ENCODE measurements at regions not wholly inside any gene's neighbourhood (a gene's known extent, or its start where the extent isn't known, plus 50 kb on each side); places are given as distances from the start of the nearest gene placed in this dataset.
"Not testable (repeated sequence)": the region's sequence is repeated elsewhere in the genome, so short reads cannot be mapped to it uniquely, and the experiment has no call there.

DNA sequence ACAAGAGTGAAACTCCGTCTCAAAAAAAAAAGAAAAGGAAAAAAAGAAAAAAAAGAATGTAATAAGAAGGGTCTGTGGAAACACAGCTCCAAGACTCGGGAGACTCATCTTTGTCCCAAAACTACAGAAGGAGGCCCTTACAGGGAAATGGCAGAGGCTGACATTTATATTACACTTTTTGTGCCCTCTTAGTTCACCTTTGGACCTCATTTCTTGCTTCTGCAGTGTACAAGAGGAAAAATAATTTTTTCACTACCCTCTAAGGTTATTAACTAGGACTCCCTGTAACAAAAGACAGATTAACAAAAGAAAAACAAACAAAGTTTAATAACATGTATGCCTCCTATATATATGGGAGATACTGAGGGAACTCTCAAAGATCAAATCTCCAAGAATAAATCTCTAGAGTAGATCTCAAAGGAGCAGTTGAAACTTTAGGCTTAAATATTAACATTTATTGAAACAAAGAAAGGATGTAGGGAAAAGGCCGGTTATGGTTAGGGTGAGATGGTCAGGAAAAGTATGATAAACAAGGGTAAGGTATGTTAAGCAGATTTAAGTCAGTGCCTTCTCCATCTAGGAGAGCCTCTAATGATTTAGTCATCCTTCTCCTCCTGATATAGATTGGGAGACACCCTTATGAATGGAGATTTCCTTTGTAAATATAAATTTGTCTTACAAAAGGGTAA lies 121.3 kb upstream of the JADE1 start:
- no peak for DNase-seq

DNA sequence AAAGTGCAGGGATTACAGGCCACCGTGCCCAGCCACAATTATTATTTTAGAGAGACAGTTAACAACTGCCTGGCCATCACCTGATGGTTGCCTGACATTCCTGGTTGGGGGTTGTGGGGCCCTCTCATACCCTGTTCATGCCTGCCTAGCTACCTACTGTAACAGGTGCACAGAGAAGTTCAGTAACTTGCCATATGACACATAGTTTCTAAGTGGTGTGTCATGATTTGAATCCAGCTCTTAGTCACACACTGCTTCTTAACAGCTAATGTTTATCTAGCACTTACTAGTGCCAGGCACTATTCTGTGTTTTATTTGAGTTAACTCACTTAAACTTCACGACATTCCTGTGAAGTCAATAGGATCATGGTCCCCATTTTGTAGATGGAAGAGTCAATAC lies 122.7 kb upstream of the JADE1 start:
- no peak for DNase-seq

DNA sequence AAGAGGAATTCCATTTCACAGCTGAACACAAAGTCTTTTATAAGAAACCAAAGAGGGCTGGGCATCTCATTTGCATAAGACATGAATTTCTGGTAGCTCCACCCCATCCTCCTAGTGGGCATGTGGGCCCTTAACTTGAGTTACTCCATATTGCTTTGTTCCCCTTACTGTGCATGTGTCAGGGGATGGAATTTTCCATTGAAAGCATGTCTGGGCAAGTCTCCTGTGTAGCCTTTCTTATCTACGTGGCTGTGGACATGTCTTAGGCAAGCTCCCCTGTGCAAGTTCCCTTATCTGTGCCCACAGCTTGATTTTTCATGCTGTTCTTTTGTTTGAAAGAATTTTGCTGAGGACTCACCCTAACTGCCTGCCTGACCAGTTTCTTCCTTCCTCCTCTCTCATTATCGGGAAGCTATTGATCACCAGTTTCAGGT lies 123.5 kb upstream of the JADE1 start:
- DNase-seq = no peak

DNA sequence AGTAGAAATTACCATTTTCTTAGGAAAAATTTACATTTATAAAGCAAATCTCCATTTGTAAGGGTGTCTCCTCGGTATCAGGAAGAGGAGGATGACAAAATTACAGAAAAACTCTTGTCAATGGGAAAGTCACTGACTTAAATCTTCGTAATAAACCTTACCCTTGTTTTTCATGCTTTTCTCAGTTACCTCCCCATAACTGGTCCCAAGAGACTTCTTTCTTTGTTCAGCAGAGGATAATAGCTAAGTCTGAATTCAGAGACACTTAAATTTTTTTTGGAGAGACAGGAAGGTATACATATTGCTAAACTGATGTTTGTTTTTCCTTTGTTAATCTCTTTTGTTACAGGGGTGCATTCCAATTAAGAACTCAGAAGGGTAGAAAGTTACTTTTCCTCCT lies 125.5 kb upstream of the JADE1 start:
- DNase-seq = no peak

DNA sequence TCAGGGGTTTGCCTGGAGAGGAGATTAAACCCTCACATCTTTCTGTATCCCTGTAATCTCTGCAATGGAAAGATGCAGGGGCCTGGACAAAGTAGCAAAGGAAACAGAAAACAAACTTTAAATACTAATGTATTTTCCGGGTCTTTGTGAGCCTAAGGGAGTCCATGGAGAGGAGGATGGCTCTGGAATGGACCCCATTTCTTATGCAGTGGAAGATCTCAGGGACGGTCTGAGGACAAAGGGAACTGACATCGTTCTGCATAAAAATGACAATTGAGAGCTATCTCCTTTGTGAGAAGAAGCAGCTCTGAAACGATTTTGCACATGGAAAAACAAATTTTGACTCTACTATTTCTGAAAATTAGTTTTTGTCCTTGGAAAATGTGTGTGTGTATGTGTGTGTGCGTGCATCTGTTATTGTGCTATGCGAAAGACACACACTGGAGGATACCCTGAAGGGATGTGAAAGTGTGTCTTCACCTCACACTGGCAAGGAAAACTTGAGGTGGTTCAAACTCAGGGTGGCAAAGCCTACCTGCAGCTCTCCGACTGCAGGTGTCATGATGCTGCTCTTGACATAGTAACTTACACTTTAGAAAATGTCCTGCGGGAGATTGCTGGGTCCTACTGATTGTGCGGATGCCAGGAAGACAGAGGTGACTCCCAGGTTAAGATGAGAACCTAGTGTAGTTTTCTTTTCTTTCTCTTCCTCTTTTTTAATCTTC lies 126.4 kb upstream of the JADE1 start:
- no peak for DNase-seq

DNA sequence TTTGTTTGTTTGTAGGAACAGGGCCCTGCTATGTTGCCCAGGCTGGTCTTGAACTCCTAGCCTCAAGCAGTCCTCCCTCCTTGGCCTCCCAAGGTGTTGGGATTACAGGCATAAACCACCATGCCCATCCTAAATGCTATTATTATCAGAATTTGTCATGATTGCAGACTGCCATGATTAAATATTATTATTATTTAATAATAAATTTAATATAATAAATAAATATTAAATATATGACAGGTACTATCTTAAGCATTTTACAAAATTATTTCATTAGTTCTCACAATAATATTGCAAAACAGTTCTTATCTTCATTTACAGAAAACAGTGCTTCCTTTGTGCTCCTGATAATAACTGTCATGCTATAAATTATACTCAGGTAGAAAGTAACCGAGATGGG lies 133.4 kb upstream of the JADE1 start:
- no peak for DNase-seq

DNA sequence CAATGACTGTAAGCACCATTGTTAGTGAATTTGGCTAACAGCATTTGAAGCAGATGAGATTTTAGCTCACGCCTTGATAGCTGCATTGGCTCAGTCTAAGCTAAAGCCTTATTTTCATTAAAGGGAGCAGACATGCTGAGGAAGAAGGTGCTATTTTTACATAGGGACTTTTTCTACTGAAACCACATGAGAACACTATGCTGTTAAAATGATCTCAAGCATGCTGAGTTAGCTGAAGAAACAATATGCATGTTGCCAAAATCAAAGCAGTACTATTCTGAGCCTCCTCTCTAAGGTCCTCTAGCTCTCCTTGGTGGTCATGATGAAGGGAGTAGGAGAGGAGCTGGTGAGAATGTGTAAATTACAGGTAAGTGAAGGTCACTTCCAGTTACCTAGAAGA lies 134.4 kb upstream of the JADE1 start:
- no peak for DNase-seq

DNA sequence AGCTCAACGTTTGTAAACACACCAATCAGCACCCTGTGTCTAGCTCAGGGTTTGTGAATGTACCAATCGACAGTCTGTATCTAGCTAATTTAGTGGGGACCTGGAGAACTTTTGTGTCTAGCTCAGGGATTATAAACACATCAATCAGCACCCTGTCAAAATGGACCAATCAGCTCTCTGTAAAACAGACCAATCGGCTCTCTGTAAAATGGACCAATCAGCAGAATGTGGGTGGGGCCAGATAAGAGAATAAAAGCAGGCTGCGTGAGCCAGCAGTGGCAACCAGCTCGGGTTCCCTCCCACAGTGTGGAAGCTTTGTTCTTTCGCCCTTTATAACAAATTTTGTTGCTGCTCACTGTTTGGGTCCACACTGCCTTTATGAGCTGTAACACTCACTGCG lies 136.3 kb upstream of the JADE1 start:
- not testable (repeated sequence) for DNase-seq

DNA sequence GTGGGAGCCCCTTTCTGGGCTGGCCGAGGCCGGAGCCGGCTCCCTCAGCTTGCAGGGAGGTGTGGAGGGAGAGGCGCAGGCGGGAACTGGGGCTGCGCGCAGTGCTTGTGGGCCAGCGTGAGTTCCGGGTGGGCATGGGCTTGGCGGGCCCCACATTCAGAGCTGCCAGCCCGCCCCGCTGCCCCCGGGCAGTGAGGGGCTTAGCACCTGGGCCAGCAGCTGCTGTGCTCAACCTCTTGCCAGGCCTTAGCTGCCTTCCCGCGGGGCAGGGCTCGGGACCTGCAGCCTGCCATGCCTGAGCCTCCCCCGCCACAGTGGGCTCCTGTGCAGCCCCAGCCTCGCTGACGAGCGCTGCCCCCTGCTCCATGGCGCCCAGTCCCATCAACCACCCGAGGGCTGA lies 136.9 kb upstream of the JADE1 start:
- not testable (repeated sequence) for DNase-seq

DNA sequence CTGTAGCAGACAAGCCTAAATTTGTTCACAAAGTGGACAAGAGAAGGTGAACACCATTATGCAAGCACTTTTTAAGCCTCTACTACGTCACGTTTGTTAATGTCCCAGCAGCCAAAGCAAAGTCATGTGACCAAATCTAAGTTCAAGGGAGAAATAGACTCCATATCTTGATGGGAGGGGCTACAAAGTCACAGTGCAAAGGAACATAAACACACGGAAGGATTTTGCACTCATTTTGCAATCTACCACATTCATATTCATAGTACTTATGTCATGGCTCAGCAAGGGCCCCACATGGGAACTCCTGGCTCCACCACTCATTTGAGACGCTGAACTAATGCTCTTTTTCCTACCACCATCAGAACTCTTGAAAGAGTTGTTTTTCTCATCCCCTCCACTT lies 139.0 kb upstream of the JADE1 start:
- no peak for DNase-seq

DNA sequence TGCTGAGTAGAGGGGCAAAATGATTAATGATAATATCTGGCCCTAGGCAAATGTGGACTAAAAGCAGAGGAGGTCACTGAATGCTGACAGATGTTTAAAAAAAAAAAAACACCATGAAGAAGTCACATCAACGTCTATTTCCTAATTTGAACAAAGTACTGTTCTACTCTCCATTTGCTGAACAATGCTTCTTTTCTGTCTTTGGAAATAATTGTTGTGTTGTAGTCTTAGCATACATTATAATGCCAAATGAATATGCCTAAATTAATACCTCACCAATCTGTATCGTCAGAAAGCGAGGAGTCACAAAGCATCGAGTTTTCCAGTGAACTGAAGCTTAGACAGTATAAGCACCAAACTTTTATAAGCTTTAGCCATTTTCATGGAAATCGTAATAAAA lies 140.9 kb upstream of the JADE1 start:
- DNase-seq = no peak

DNA sequence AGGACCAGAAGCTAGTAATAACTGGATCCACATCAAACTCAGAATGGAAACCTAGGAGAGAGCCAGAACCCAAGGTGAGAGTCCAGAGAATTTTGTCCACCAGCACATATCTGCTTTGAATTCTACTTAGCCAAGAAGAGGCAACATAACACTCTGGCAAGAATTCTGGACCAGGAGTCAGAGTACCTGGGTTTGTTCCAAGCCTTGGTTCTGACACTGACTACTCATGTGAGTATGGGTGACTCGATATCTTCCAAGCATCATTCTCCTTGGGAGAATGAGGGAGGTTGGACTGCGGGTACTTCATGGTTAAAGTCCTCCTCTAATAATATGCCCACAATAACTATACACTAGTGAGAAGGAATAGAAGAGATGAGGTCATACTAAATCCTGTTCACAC lies 144.0 kb upstream of the JADE1 start:
- DNase-seq = no peak

DNA sequence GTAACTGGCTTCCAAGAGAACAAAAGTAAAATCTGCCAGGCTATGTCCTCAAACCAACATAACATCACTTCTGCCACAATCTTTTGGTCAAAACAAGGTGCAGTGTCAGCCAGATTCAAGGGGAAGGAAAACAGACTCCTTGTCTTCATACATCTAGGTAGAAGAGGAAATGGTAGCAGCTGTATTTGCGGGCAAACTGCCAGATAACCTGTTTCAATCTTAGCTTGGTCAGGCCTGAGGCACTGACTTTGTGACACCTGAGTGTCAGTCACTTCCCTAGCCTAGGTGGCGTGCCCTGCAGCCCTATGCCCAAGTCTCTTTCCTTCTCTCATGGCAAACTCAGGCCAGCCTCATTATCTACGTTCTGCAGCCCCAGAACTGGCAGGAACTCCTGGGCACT lies 146.2 kb upstream of the JADE1 start:
- DNase-seq = no peak

DNA sequence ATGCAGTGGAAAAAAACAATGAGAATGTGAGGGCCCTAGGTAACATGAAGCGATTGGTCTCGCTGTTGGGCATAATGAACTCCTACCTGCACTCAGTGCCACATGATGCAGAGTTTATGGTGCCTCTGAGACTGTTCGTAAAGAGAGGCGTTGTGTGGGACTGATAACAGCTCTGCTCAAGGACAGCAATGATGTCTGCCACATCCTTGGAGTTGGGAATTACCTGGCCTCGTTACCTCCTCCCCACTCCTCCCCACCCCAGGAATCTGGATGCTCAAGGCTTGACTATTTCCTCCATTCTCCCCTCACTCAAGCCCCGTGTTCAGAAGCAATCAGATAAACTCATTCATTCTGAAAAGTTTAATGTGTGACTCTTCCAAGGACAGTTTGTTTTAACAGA lies 148.0 kb upstream of the JADE1 start:
- DNase-seq = no peak

DNA sequence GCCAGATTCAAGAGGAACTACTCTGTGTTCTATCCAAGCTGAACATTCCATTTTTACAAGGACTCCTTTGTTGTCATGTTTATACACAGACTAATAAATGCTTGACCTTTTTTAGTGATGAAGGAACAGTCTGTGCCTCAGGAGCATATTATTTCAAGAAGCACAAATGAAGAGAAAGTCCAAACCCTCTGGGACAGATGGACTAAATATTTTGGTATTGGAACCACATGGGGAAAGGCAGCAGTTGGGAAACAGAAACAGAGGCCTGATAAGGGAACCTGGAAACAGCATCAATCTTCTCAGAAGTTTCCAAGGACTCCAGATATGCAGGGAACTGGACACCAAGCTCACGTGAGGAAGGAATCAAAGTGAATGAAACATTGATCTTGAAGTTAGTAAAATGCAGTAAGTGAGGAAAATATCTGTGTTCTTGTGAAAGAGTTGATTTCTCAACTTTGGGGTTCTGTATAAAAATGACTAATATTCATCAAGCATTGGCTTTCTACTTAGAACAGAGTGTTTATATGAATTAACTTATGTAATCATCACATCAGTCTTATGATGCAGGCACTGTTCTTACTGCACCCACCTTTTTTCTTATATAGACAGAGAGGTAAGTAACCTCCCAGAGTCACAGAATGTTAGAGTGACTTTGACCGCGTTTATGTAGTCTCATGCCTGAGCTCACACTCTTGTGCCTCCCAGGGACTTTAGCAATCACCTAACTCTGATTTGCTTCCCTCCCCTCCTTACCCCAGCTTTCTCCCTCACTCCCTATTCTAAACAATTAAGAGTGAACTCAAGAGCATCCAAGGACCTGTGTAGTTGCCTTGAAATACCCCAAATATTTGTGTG lies 148.9 kb upstream of the JADE1 start:
- DNase-seq = no peak

DNA sequence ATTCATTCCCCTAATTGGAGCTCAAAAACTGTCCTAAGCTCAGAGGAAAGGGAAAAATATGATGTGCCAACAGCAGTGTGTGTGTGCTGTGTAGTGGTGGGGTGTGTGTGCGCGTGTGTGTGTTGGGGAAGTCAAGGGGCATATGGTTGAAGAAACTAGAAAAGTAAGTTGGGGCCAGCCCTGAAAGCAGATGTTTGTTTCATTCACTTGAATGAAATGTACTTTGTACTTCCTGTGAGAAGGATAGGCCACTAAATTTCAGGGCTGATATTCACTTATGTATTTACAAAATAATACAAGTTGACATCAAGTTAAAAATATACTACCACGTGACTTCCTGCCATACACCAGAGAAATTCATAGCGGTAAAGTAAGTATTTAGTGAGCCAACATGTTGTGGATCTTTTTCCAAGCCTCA lies 151.3 kb upstream of the JADE1 start:
- peak; percentile 55 for DNase-seq

DNA sequence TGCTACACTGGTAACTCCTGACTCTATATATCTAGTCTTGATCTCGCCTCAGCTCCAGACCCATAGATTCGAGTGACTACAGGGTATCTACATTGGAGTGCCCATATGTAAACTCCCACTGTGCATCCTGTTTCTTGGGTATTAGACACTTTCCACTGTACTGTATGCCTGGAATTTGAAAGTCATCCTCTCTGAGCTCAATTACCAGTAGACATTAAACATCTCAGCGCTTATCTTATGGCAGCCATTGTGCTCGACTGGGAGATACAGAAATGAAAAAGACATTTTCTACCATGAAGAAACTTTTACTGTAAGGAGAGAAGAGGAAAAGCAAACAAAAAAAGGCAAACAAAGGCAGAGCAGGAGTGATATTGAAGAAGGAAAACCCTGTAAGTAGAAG lies 151.9 kb upstream of the JADE1 start:
- DNase-seq = no peak

DNA sequence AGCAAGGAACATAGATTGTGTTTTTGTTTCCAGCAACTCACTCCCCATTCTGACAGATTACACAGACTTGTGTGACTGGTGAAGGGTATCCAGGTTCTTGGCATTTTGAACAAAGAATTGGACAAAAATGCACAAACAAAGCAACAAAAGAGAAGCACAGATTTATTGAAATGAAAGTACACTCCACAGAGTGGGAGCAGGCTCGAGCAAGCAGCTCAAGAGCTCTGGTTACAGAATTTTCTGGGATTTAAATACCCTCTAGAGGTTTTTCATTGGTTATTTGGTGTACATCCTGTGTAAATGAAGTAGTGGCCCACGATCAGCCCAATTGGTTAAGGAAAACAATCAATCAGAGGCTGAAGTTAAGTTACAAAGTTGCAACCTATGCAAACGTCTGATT lies 155.0 kb upstream of the JADE1 start:
- no peak for DNase-seq

DNA sequence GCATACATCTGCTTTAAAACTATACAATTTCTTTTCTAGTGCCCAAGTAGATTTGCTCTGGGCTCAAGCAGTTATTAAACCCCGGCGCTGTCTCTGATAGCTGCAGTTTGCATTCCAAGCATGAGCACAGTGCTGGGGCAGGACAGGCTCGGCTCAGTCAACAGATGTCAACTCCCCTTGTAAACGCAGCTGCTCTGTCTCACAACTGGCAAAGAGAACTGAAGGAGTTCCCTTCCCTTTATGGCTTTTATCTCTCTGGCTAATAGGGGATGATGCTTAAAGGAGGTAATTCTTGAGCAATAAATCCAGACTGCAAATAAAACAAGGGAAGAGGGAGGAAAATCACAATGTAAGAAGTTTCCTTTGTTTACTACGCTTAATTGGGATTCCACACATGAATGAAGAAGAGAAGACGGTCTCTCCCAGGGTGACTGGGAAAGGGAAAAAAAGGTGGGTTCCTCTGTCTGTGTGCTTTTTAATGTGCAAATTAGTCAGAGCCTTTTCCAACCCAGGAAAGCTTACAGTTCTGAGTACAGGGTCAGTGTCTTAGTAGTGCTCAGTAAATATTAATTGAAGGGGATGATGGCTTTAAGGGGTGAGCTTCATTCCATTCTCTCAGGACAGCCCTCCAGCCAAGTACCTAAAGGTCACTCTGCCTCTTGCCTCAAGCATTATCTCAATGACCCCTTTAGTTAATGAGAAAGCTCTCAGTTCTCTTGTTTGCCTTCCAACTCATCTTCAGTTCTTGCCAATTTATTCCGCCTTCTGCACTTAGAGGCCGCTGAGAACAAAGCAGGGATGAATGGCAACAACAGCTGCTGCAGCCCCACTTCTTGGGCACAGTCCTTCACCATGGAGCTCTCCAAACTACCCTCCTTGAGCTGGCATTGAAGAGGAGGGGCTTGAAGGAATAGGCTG lies 155.7 kb upstream of the JADE1 start:
- DNase-seq = no peak

DNA sequence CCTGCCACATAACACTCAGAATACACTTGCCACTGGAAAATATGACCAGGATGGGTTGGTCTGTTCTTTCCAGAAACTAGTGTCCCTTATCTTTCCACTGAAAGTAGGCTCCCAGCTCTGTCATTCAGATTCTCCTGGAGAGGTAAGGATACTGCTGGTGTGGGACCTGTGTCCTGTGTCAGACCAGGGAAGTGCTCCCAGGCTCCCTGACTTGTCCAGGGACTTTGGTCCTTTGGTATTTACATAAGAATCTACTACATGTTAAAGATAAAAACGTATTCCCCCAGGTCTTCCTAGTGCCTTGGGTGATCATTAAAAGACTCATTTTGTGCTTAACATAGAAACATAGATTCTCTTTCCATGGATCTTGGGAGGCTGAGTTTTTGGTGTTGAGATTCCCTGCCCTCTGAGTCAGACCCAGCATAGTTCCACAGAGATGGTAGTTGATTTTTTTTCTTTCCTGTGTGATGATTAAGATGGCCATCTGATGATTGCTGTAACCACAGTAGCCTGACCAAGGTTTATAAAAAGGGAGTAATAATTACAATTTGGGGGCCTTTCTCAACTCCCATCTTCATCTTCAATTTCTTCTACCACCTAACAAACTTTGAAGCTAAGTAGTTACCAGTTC lies 159.8 kb upstream of the JADE1 start:
- DNase-seq = no peak

DNA sequence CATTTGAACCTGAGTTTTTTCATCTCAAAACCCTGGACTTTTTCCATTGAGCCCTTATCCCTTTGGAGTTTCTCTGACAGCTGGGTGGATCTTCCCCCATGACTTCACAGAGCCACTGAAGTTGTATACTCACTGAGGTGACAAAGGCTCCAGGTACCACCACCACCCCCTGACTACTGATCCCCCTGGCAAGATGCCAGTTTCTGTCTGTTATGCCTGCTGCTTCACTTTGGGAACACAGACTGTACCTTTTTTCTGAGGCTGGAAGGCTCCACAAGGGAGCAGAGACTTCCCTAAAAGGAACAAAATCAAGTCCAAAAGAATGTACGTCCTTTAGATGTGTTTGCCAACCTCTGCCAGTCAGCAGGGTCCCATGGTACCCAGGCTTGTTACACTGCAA lies 160.3 kb upstream of the JADE1 start:
- DNase-seq = no peak

DNA sequence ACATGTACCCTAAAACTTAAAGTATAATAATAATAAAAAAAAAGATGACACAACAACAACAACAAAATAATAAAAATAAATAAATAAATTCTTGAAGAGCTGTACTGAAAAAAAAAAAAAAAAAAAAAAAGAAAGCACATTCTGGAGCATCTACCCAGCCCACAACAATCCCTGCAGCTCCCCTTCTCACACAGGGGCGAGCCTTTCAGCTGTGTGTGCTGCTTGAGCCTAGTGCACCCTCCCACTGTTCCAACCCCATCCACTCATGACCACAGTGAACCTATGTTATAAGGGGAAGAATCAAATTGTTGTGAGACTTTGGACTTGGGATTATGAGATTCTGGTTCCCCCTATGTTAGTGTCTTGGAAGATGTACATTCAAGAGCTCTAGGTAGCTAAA lies 161.5 kb upstream of the JADE1 start:
- no peak for DNase-seq

Measured in skin of body (tissue), 1 donor.